Mesothelial cell of epicardium (in vitro differentiated cells): ENCODE measurements at regions not wholly inside any gene's neighbourhood (a gene's known extent, or its start where the extent isn't known, plus 50 kb on each side); places are given as distances from the start of the nearest gene placed in this dataset.

Experiments used
- DNase-seq, 2 experiments: peaks; one replicate each; pipeline ENCODE4 v3.0.0; 2021; ENCODE audit warnings: low spot score in 2 of 2; ENCODE audit not compliant: unreplicated experiment in 2 of 2
- H3K27ac Mint-ChIP-seq: 2 replicates; pipeline ENCODE4 v1.8.0; 2021; ENCODE audit warnings: mixed read lengths
- H3K27me3 Mint-ChIP-seq: 2 replicates; pipeline ENCODE4 v1.8.0; 2021; ENCODE audit warnings: low read depth, mixed read lengths
- H3K36me3 Mint-ChIP-seq: 2 replicates; pipeline ENCODE4 v1.8.0; 2021; ENCODE audit warnings: mixed read lengths
- H3K4me1 Mint-ChIP-seq: 2 replicates; pipeline ENCODE4 v1.8.0; 2021; ENCODE audit warnings: mixed read lengths
- H3K4me3 Mint-ChIP-seq: 2 replicates; pipeline ENCODE4 v1.8.0; 2021; ENCODE audit warnings: mild to moderate bottlenecking, moderate library complexity, mixed read lengths
- H3K9me3 Mint-ChIP-seq: 2 replicates; pipeline ENCODE4 v1.8.0; 2021; ENCODE audit warnings: mixed read lengths
- CTCF ChIP-seq: fragments of 200-600 bp; sonication (generic); IDR thresholded peaks from one replicate; pipeline ENCODE4 v1.5.0; 2021; ENCODE audit warnings: antibody characterized with exemption; ENCODE audit not compliant: unreplicated experiment

GRCh38 chr2:38192976-38193375 lies 117.0 kb upstream of the CYP1B1 start:
- no peak overlapping the region for H3K4me3 Mint-ChIP-seq
- no peaks in the 10 kb centered on the region for H3K27me3 Mint-ChIP-seq
- H3K9me3 Mint-ChIP-seq = peaks cover 4% of the 10 kb centered on the region
- H3K4me1 Mint-ChIP-seq = peaks cover 27% of the 10 kb centered on the region
- DNase-seq = no peak
- TF ChIP-seq CTCF = no peak
- no peak overlapping the region for H3K27ac Mint-ChIP-seq
- H3K36me3 Mint-ChIP-seq = no peaks in the 10 kb centered on the region

- H3K4me1 Mint-ChIP-seq = peaks cover 27% of the 10 kb centered on the region
- no peaks in the 10 kb centered on the region for H3K36me3 Mint-ChIP-seq
- H3K27me3 Mint-ChIP-seq = no peaks in the 10 kb centered on the region
- DNase-seq = no peak
- no peak overlapping the region for H3K4me3 Mint-ChIP-seq
- TF ChIP-seq CTCF = no peak
- H3K27ac Mint-ChIP-seq = no peak overlapping the region
- H3K9me3 Mint-ChIP-seq = peaks cover 4% of the 10 kb centered on the region
Observed at GRCh38 chr2:38192046-38192445, 116.1 kb upstream of the CYP1B1 start.

GRCh38 chr2:38191516-38191915 lies 115.6 kb upstream of the CYP1B1 start:
- DNase-seq = no peak
- Mint-ChIP-seq H3K27ac (no peak overlapping the region), H3K36me3 (no peaks in the 10 kb centered on the region), H3K4me1 (peaks cover 26% of the 10 kb centered on the region), H3K27me3 (no peaks in the 10 kb centered on the region), H3K9me3 (peaks cover 4% of the 10 kb centered on the region), H3K4me3 (no peak overlapping the region)
- TF ChIP-seq CTCF = no peak

GRCh38 chr2:38190542-38191218 lies 114.7 kb upstream of the CYP1B1 start:
- H3K27me3 Mint-ChIP-seq = no peaks in the 10 kb centered on the region
- H3K4me3 Mint-ChIP-seq = no peak overlapping the region
- TF ChIP-seq CTCF = no peak
- peaks cover 18% of the 10 kb centered on the region for H3K4me1 Mint-ChIP-seq
- no peaks in the 10 kb centered on the region for H3K36me3 Mint-ChIP-seq
- peak overlapping the region; percentile 15 for H3K27ac Mint-ChIP-seq
- no peak for DNase-seq
- peaks cover 4% of the 10 kb centered on the region for H3K9me3 Mint-ChIP-seq

- peaks cover 8% of the 10 kb centered on the region for H3K4me1 Mint-ChIP-seq
- H3K27ac Mint-ChIP-seq = no peak overlapping the region
- no peaks in the 10 kb centered on the region for H3K27me3 Mint-ChIP-seq
- DNase-seq = no peak
- H3K4me3 Mint-ChIP-seq = no peak overlapping the region
- H3K36me3 Mint-ChIP-seq = no peaks in the 10 kb centered on the region
- no peak for TF ChIP-seq CTCF
- peaks cover 4% of the 10 kb centered on the region for H3K9me3 Mint-ChIP-seq
Observed at GRCh38 chr2:38187541-38188011, 111.6 kb upstream of the CYP1B1 start.
